Neural progenitor cell (in vitro differentiated cells): ENCODE measurements at regions not wholly inside any gene's neighbourhood (a gene's known extent, or its start where the extent isn't known, plus 50 kb on each side); places are given as distances from the start of the nearest gene placed in this dataset.

ENCODE experiments used
- CTCF ChIP-seq: fragments of 200-600 bp; sonication (generic); IDR thresholded peaks from 2 replicates; pipeline ENCODE4 v1.5.1; 2017; ENCODE audit warnings: antibody characterized with exemption, mild to moderate bottlenecking
- EZH2 ChIP-seq: fragments of 200-600 bp; sonication (generic); IDR thresholded peaks from 2 replicates; pipeline ENCODE4 v1.6.1; 2017; ENCODE audit warnings: antibody characterized with exemption, mild to moderate bottlenecking, moderate library complexity
- EZH2phosphoT487 ChIP-seq: fragments of 200-600 bp; sonication (generic); IDR thresholded peaks from 2 replicates; pipeline ENCODE4 v1.6.1; 2017; ENCODE audit warnings: antibody characterized with exemption

- TF ChIP-seq CTCF = no peak
- no peak for TF ChIP-seq EZH2
- no peak for TF ChIP-seq EZH2phosphoT487
These were observed 443.9 kb downstream of the STK39 start for GRCh38 chr2:167803449-167803988.
